ENCODE measurements at regions not wholly inside any gene's neighbourhood (a gene's known extent, or its start where the extent isn't known, plus 50 kb on each side); places are given as distances from the start of the nearest gene placed in this dataset.
"Not testable (repeated sequence)": the region's sequence is repeated elsewhere in the genome, so short reads cannot be mapped to it uniquely, and the experiment has no call there.

DNA sequence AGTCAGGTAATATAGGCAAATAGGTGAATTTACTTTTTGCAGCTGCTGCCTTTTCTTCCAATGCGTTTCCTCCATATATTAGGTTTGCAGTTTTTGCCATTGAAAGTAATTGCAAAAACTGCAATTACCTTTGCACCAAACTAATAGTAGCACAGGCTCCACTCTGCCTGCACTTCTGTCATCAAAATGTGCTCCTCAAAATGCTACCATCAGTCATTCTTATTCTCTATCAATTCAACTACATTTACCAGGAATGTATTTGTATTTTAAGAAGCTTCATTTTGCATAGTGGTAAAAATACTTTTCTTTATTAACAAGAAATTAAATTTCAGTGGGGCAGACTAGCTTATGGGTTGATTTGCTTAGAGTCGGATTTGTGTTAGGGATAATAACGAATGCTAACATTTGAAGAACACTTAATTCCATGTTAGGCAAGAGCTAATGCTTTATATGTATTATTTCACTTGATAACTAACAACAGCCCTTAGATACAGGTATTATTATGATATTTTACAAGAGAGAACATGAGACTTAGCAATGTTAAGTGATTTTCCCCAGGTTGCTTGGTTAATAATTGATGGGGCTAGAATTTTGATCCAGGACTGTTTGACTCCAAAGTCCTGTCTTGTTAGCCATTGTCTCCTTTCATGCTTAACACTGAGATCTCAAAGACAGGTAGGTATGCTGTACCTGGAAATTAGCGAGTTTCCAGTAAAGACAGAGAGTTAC is 300.4 kb downstream of the MAN2A1 start:
- DNase-seq, result no peak

DNA sequence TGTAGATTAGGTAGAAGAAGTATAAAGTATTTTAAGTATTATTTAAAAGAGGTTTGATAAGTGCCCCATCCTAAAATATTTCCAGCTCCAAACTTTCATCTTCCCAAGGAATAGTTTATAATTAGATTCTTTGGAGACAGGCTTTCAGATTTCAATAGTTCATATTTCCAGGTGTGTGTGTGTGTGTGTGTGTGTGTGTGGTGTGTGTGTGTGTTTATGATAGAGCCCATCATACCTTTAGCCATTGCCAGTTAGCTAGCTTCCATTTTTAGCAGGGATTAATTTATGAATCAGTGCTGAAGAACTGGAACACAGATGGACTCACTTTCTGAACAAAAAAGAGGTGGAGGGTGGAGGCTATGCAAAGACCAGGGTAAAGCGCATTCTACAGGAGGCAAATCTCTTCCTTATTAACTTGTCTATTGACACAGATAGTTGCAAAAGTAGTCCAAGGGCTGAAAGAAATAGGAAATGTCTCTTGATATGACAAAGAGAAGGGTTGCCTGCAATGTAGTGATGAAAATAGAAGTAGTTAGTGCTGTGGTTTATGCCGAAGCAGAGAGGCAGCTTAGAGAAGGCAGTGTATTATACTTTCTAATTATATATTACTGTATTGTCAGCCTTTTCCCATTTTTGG is 301.1 kb downstream of the MAN2A1 start:
- DNase-seq, result no peak

DNA sequence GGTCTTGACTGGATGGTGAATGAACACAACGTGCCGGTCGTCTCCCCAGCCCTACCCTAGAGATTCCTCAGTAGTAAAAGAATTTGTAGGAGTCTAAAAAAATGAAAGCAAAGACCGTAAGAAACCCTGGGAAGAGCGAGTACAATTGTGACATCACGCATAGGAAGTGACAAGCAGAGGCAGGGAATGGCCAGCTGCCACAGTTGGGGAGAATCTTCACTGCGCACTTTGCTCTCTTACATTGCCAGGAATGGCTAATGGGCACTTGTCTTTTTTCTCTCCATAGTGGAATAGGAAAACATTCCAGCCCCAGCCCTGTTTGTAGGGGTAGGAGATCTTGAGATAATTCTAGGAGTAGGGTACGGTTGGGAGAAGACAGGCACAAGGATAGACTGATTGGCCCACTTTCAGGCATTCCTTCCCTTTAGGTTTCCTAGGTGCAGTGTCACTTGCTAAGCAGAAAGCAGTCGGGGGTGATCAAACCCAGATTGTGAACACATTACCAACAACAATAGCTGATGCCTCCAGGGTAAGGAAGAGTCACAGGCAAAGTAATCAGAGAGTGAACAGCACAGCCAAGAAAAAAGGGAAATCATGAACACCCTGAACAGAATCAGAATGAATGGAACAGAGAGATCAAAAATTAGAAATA is 302.7 kb downstream of the MAN2A1 start:
- DNase-seq, result no peak

DNA sequence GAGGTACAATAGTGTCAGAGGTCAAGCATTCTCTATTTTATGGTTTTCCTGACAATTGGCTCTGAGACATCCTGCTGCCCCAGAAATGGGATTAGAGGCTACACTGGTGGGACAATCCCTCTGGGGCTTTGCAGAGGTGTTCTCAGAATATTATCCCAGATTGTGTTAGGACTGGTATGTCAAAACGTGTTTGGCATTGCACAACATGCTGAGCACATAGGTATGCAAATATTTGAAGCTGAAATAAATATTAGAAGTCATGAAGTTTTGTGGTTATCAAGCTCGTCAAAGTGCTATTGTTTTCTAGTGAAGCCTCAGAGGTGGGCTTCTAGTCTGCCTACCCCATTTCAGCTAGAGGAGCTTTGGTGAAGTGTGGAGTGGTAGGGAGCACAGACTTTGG is 304.4 kb downstream of the MAN2A1 start:
- no peak for DNase-seq

DNA sequence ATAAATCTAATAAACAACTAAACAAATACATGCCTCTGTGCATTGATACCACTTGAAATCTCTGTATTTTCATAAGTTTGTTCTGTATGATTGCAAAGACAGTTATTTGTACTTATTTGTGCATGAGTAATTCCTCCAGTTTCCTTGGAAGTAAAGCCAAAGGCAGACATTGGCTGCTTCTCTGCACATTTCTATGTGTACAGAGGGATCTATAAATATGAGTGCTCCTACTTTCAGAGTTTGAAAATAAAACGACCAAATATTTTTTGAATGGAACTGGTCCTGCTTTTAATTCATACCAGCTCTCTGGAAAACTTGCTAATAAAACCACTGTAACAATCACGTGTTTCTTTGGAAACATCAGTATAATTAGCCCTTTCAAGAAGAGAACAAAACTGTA is 306.5 kb downstream of the MAN2A1 start:
- peak; percentile 44 to 81 (median 60) for DNase-seq

DNA sequence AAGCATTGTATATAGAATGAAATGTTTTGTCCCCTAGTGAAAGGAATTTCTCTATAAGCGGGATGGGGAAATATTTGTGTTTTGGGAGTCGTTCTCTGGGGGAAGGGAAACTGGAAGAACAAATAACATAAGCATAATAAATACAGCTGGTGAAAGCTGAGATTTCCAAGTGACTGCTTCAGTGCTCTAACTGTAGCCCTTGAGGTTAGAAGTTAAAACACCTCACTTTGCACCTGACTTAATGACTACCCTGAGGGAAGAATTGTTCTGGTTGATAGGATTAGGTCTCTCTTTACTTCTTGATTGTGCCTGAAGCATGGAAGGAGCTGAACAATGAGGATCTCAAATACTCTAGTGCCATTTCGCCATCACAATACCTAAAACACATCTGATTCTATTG is 307.4 kb downstream of the MAN2A1 start:
- no peak for DNase-seq

DNA sequence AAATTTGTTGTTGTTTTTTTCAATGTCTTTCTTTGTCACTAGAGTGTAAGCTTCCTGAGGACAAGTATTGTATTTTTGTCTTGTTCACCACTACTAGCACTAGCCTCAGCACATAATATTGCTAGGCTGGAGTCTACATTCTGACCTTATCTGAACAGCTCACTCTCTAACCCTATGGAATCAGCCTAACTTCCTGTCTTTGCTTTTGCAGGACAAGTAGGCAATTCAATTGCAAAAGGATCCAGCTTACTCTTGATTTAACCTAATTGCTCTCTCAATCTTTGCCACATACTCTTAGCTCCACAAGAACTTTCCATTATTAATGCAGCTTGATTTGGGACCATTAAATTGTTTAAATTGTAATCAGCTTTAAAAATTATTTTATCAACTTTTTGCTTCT is 308.5 kb downstream of the MAN2A1 start:
- no peak for DNase-seq

DNA sequence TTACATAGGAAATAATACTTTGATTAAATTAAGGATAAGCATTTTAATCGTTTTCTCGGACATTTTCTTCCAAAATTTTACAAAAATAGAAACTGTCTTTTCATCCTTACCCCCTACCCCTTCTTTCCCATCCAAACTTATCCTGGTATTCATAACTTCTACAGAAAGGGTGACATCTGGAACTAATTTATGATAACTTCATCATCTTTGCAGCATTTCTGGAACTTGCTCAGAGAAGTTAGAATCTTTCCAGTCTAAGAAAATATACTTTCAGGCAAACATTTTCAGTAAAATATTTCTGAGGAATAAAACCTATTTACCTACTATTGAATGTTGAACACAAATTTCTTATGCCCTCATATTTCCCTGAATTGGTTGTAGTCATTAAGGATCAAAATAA is 309.0 kb downstream of the MAN2A1 start:
- peak in 1 of 3 donors; percentile 12 for DNase-seq

DNA sequence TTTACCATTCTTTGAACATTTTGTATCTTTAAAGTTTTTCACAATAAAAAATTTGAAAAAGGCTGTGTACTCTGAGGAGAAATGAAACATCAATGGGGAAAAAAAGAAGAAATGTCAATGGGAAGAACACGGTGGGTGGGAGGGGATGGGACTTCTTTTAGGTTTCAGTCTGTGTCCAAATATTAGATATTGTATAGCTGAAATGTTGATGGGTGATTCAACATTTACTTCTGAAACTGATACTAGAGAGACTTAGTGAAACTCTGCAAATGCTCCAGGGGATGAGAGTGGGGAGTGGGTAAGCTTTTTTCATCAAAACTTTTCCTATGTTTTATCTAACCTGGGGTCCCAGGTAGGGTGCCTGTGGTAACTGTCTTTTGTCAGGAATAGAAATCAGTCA is 311.9 kb downstream of the MAN2A1 start:
- no peak for DNase-seq

DNA sequence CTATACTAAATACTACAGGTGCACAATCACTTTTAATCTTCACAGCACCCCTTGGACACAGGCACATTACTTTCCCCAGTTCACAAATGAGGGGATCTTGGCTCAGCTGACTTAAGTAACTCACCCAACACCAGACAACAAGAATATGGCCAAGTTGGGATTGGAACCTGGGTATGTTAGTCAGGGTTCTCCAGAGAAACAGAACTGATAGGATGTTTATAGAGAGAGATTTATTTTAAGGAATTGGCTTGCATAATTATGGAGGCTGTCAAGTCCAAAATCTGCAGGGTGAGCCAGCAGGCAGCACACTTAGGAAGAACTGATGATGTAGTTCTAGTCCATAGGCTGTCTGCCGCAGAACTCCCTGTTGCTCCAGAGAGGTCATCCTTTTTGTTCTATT is 312.9 kb downstream of the MAN2A1 start:
- no peak for DNase-seq

DNA sequence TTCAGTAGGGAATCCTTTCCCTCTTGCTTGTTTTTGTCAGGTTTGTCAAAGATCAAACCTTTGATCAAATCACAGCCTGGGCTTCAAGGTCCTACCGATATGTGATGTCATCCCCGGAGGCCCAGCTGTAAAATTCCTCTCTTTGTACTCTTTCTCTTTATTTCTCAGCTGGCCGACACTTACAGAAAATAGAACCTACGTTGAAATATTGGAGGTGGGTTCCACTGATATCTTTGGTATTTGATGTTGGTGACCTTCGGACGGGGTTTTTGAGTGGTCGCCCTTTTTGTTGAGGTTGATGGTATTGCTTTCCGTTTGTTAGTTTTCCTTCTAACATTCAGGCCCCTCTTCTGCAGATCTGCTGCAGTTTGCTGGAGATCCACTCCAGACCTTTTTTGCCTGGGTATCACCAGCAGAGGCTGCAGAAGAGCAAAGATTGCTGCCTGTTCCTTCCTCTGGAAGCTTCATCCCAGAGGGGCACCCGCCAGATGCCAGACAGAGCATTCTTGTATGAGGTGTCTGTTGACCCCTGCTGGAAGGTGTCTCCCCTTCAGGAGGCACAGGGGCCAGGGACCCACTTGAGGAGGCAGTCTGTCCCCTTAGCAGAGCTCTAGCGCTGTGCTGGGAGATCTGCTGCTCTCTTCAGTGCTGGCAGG is 316.3 kb downstream of the MAN2A1 start:
- not testable (repeated sequence) for DNase-seq

DNA sequence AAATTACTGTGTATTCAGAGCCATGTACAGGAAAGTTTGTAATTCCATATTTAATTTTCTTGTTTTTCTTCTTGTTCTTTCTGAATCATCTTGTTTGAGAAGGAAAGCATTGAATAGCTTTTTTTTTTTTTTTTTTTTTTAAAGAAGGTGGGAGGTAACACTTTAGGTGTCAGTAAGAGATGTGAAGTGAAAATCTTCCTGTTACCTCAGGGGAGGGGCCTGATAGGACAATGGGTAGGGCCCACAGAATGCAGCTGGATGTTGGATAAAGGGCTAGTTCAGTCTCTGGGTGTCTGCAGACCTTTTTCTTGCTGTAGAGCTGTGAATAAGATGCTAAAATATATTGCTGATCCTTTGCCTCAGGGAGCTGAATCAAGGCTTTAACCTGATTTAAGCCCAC is 317.4 kb downstream of the MAN2A1 start:
- no peak for DNase-seq

DNA sequence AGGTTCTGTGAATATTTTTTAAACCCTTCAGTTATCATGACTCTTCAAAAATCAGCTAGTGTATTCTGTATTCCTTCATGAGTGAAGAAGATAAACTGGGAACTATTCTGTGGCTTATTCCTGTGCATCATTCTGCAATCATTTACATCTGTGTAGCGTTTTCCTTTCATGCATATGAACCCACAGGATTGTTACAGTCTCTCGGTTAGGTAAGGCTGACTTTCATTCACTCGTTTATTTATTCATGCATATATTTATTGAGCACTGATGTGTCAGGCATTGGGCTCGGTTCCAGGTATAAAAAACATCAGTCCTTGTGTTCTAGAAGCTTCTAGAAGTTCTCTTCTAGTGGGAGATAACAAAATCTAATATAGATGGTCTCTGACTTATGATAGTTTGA is 318.4 kb downstream of the MAN2A1 start:
- no peak for DNase-seq

DNA sequence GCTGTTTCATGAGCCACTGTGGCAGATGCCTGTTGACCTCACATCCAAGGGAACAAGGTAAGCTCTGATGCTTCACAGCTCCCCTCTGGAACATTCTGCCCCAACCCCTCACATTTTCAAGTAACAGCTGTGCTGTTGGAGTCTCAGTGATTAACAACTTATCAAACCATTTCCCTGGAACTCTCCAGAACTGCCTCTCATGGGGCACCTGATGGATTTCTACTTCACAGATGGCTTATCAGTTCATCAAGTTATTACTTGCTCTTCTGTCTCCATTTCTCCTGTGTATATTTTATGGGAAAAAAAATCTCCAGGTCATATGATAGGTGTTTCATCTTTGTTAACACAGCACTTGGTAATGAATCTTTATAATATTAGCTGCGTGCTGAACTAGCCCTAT is 322.4 kb downstream of the MAN2A1 start:
- DNase-seq, result no peak

DNA sequence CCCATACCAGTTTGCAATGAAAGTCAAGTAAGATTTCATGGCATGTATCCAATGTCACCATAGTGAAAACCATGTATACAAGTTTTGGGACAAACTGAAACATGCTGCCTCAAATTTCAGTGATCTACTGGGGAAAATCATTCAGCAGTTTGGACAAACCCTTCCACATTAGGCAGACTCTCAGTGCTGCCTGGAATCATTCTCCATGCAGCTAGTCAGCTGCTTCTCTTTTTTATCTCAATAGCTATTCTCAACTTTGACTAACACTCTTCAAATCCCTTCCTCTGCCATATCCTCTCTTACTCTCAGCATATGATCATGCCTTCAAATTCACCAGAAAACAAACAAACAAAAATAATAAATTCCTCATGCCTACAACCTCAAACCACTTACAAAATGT is 323.3 kb downstream of the MAN2A1 start:
- DNase-seq, result no peak

DNA sequence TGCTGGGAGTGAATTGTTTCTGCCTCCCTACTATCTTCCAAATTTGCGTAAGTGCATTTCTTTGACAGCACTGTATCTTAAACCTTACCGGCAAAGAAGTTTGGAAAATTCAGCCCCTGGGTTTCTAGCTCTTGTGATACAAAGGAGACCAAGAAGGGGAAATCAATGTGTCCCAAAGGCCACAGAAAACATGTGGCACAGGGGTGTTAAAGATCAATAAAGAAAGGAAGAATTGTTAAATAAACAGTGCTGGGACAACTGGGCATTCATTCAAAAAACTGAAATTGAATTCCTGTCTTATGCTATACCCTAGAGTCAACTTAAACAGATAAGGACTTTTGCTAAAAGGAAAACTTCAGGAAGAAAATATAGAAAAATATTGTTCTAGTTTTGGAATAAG is 328.1 kb downstream of the MAN2A1 start:
- no peak for DNase-seq

DNA sequence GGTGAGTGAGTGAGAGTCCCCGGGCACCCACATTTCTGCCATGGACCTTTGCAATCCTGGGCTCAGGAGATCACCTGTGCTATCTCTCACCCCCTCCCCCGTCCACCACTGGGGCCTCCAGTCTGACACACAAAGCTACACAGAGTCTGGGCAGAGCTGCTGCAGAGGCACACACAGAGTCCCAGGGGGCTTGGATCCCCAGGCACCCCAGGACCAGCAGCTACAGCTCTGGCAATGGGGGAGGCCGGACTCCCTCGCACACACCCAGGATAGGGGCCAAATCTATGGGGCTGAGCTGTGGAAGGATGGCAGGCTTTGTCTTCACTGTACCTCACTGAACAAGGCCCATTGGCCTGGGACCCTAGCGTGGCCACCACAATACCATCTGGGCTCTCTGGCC is 328.8 kb downstream of the MAN2A1 start:
- DNase-seq, result no peak

DNA sequence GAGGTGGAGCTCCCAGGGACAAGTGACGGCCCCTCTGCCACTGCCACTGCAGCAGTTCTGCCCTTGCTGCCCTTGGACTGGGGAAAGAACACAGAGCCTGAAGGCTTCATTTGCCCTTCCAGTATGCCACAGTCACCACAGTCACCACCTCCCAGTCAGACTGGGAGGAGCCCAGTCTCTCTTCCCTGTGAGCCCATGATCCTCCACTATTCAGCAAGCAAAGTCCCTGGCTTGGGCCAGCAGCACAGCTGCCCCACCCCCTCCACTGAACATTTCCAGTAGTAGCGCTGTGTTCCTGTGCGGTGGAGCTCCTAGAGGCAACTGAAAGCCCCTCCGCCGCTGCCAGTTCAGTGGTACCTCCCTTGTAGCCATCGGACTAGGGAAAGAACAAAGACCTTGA is 329.4 kb downstream of the MAN2A1 start:
- DNase-seq, result no peak

DNA sequence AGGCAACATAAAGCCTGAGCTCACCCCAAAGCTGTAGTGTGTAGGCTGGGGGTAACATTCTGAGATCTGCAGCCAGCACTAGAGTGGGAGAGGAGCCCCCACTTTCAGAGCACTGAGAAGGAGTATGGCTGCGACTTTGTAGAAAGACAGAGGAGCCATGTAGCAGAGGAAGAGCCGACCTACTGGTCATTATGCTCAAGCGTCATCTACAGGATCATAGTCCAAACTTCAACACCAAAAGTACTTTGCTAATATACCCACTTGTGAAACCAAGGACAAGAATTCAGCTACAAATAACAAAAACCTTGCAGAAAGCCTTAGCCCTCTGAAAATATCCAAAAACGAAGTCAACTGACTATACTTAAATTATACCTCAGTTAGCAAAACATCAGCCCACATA is 330.1 kb downstream of the MAN2A1 start:
- no peak for DNase-seq

DNA sequence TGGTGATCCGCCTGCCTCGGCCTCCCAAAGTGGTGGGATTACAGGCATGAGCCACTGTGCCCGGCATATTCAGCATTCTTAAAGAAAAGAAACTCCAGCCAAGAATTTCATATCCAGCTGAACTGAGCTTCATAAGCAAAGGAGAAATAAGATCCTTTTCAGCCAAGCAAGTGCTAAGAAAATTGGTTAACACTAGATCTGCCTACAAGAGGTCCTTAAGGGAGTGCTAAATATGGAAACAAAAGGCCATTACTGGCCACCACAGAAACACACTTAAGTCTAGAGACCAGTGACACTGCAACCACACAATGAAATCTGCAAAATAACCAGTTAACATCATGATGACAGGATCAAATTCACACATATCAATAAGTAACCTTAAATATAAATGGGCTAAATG is 331.5 kb downstream of the MAN2A1 start:
- no peak for DNase-seq

DNA sequence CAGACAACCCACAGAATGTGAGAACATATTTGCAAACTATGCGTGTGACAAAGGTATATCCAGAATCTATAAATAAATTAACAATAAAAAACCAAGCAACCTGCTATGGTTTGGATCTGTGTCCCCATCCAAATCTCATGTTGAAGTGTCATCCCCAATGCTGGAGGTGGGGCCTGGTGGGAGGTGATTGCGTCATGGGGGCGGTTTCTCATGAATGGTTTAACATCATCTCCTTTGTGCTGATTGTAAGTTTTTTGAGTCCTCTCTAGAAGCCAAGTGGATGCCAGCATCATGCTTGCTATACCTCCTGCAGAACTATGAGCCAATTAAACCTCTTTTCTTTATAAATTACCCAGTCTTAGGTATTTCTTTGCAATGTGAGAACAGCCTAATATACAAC is 335.4 kb downstream of the MAN2A1 start:
- no peak for DNase-seq

DNA sequence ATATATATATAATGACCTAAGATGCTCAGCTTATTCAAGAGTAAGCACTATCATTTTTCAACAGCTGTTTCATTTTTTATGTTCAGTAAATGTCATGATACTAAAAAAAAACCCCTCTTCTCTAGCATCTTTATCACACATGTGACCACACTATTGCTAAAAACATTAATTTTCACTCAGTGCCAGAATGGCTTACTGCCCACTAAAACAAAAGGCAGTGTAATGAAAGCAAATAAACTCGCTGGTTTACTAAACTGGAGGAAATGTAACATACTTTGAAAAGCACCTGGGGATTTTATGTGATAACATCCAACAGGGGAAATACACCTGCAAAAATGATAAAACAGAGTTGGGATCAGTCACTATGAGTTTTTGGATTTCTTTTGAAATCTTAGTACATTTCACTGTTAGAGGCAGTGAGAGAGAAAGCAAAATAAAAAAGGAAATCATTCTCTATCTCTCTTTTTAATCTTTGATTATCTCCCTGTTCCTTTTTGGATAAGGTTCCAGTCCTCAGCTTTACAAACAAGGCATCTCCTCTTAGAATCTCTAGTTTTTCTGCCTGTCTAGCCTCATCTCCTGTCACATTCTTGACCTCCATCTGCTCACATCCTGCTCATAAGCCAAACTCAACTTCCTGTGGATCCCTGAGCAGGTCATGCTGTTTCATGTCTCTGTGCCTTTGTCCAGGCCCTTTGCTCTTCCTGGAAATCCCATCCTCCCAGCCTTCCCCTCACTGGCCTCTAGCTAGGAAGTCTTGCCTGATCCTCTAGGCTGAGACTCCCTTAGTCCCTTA is 338.0 kb downstream of the MAN2A1 start:
- DNase-seq, result peak in 1 of 3 donors; percentile 5
